Liver (tissue), 8 donors: ENCODE measurements at regions not wholly inside any gene's neighbourhood (a gene's known extent, or its start where the extent isn't known, plus 50 kb on each side); places are given as distances from the start of the nearest gene placed in this dataset.

Experiments
- DNase-seq: peaks from one replicate; pipeline ENCODE4 v3.0.0-alpha.2; 2017; ENCODE audit warnings: low spot score
- H3K27ac ChIP-seq, 2 donors: one replicate each; pipeline ENCODE4 v1.7.0; 2013; ENCODE audit warnings: inconsistent platforms in 2 of 2, low read length in 2 of 2, control low read depth in 1 of 2, low read depth in 1 of 2, mild to moderate bottlenecking in 1 of 2
- H3K27me3 ChIP-seq, 4 donors: one replicate each; pipeline versions ENCODE4 v1.6.1 to v1.7.0; 2013; ENCODE audit warnings: low read length in 3 of 4, inconsistent platforms in 1 of 4, mild to moderate bottlenecking in 1 of 4, moderate library complexity in 1 of 4; ENCODE audit not compliant: control insufficient read depth in 4 of 4, insufficient read depth in 4 of 4
- H3K36me3 ChIP-seq, 4 donors: one replicate each; pipeline versions ENCODE4 v1.6.1 to v1.7.0; 2013; ENCODE audit warnings: low read length in 3 of 4, mild to moderate bottlenecking in 3 of 4, low read depth in 1 of 4, moderate library complexity in 1 of 4; ENCODE audit not compliant: control insufficient read depth in 4 of 4, insufficient read depth in 3 of 4
- H3K4me1 ChIP-seq, 4 donors: one replicate each; pipeline versions ENCODE4 v1.6.1 to v1.7.0; 2013; ENCODE audit warnings: low read length in 3 of 4, mild to moderate bottlenecking in 3 of 4, moderate library complexity in 1 of 4; ENCODE audit not compliant: control insufficient read depth in 4 of 4, insufficient read depth in 4 of 4
- H3K4me3 ChIP-seq, 3 donors: one replicate each; pipeline versions ENCODE4 v1.6.1 to v1.7.0; 2013; ENCODE audit warnings: low read length in 3 of 3, control low read depth in 1 of 3, low read depth in 1 of 3, mild to moderate bottlenecking in 1 of 3
- H3K9ac ChIP-seq, 2 donors: one replicate each; pipeline ENCODE4 v1.7.0; 2013; ENCODE audit warnings: low read length in 2 of 2, mild to moderate bottlenecking in 2 of 2, moderate library complexity in 2 of 2, control low read depth in 1 of 2, low read depth in 1 of 2
- H3K9me3 ChIP-seq, 4 donors: one replicate each; pipeline versions ENCODE4 v1.6.1 to v1.7.0; 2013; ENCODE audit warnings: low read length in 3 of 4; ENCODE audit not compliant: control insufficient read depth in 4 of 4
- FOXA1 ChIP-seq: IDR thresholded peaks from 2 replicates; pipeline ENCODE4 v1.6.1; 2016; ENCODE audit warnings: antibody characterized with exemption
- FOXA2 ChIP-seq: IDR thresholded peaks from 2 replicates; pipeline ENCODE4 v1.6.1; 2016; ENCODE audit warnings: antibody characterized with exemption
- GABPA ChIP-seq, 2 donors: IDR thresholded peaks in 1 of 2; conservative IDR thresholded peaks in 1 of 2; 2 replicates each; pipeline ENCODE4 v1.6.1; 2016; ENCODE audit warnings: antibody characterized with exemption in 2 of 2, mild to moderate bottlenecking in 1 of 2, moderate library complexity in 1 of 2
- HNF4A ChIP-seq, 2 donors: conservative IDR thresholded peaks; 2 replicates each; pipeline ENCODE4 v1.6.1; 2016; ENCODE audit warnings: antibody characterized with exemption in 2 of 2, mild to moderate bottlenecking in 2 of 2
- HNF4G ChIP-seq: IDR thresholded peaks from 2 replicates; pipeline ENCODE4 v1.6.1; 2016; ENCODE audit warnings: antibody characterized with exemption
- JUND ChIP-seq, 2 donors: IDR thresholded peaks; 2 replicates each; pipeline ENCODE4 v1.6.1; 2016; ENCODE audit warnings: antibody characterized with exemption in 2 of 2
- NR2F2 ChIP-seq: IDR thresholded peaks from 2 replicates; pipeline ENCODE4 v1.6.1; 2016; ENCODE audit warnings: antibody characterized with exemption
- RAD21 ChIP-seq, 2 donors: IDR thresholded peaks; 2 replicates each; pipeline ENCODE4 v1.6.1; 2016; ENCODE audit warnings: antibody characterized with exemption in 2 of 2, mild to moderate bottlenecking in 2 of 2
- RXRA ChIP-seq, 2 donors: IDR thresholded peaks; 2 replicates each; pipeline ENCODE4 v1.6.1; 2017 to 2018; ENCODE audit warnings: antibody characterized with exemption in 2 of 2, mild to moderate bottlenecking in 1 of 2
- SP1 ChIP-seq: IDR thresholded peaks from 2 replicates; pipeline ENCODE4 v1.6.1; 2018; ENCODE audit warnings: antibody characterized with exemption, mild to moderate bottlenecking
- YY1 ChIP-seq: IDR thresholded peaks from 2 replicates; pipeline ENCODE4 v1.6.1; 2016; ENCODE audit warnings: antibody characterized with exemption, mild to moderate bottlenecking
- WGBS: extraction: QIAGEN DNeasy Blood & Tissue Kit; methylation state at CpG from one replicate; pipeline ENCODE4 v1.1.7; 2013; 5-methylcytosine and 5-hydroxymethylcytosine counted together
- TF ChIP-seq, protein P1 (sequence below): IDR thresholded peaks from 2 replicates; pipeline ENCODE4 v1.6.1; 2016; ENCODE audit warnings: antibody characterized with exemption
- TF ChIP-seq, protein P2 (sequence below): IDR thresholded peaks from 2 replicates; pipeline ENCODE4 v1.6.1; 2016; ENCODE audit warnings: antibody characterized with exemption
- TF ChIP-seq, protein P3 (sequence below): IDR thresholded peaks from 2 replicates; pipeline ENCODE4 v1.6.1; 2016; ENCODE audit warnings: antibody characterized with exemption, mild to moderate bottlenecking
- TF ChIP-seq, protein P4 (sequence below): fragments of 150-350 bp; IDR thresholded peaks from 2 replicates; pipeline ENCODE4 v1.5.1; 2017; ENCODE audit warnings: improper control_type of control experiment, low read depth, low read length; ENCODE audit not compliant: missing input control
- donor health status: healthy.
- donor health status: healthy.
- donor health status: healthy.
- donor health status: healthy.
- donor health status: healthy.

DNA sequence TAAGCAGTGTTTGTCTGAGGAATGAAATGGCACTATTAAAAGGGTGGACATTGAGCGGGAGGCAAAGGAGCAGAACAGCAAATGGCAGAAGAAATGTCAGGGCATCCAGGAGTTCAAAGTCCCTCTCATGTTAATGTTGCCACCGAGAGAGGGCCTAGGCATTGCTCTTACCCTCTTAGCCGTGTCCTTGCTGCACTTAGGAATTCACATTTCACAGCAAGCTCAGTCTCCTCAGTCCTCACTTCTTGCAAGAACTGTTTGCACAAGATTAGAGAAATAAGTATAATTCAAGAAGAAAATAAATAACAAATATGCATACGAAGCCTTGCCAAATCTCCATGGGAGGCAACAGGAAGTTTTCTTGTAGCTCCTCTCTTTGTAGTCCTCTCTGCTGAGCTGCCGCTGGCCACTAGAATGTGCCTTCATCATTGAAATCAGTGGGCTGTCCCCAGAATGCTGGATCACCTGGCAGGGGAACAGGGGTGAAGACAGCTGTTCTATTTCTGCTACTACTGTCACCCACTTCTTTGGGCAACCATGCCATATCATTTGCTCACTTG, 205.8 kb downstream of the ZNF326 start:
- DNase-seq = no peak
- H3K36me3 ChIP-seq = no peaks in the 10 kb centered on the region
- WGBS = 83% methylated on average over 5 of the region's 5 CpGs

DNA sequence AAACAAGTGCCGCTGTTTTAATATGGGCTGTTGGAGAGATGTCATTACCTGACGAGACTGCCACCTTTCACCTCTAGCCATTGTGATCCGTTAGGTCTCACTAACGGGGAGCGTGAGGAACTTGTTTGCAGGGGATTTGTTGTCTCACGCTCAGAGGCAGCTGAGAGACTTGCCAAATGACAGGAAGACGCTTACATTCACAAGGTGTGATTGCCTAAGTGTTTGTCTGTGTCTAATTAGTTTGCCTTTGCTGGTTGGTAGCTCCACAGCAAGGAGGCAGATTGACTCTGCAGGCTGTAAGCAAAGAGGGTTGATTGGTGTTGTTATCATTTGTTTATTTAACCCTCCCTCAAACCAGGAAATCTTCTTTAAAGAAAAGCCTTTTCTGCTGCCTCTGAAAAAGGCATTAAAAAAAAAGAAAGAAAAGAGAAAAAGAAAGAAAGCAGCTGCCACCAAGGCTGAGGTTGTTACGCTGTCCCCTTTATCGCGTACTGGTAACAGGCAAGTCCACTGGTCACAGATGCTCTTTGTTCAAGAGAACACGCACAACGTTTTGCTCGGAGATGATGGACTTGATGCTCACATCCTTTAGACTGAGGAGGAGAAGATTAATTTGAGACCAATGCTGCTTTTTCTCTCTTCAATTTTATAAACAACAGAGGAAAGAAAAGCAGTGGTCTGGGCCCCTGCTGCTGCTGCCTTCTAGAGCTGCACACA, 203.9 kb downstream of the ZNF326 start:
- no peak overlapping the region for H3K9ac ChIP-seq
- TF ChIP-seq GABPA (IDR thresholded peaks at IDR 0.05 in 1 of 2, conservative IDR thresholded peaks at IDR 0.05 in 1 of 2) (no peak), JUND (IDR thresholded peaks at IDR 0.05) (no peak), RAD21 (IDR thresholded peaks at IDR 0.05) (no peak), YY1 (no peak), SP1 (no peak), NR2F2 (no peak), RXRA (IDR thresholded peaks at IDR 0.05) (no peak), HNF4G (no peak), FOXA1 (no peak)
- TF ChIP-seq, protein P1, sequence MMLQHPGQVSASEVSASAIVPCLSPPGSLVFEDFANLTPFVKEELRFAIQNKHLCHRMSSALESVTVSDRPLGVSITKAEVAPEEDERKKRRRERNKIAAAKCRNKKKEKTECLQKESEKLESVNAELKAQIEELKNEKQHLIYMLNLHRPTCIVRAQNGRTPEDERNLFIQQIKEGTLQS = no peak
- TF ChIP-seq, protein P2, sequence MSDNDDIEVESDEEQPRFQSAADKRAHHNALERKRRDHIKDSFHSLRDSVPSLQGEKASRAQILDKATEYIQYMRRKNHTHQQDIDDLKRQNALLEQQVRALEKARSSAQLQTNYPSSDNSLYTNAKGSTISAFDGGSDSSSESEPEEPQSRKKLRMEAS = no peak
- TF ChIP-seq, protein P3, sequence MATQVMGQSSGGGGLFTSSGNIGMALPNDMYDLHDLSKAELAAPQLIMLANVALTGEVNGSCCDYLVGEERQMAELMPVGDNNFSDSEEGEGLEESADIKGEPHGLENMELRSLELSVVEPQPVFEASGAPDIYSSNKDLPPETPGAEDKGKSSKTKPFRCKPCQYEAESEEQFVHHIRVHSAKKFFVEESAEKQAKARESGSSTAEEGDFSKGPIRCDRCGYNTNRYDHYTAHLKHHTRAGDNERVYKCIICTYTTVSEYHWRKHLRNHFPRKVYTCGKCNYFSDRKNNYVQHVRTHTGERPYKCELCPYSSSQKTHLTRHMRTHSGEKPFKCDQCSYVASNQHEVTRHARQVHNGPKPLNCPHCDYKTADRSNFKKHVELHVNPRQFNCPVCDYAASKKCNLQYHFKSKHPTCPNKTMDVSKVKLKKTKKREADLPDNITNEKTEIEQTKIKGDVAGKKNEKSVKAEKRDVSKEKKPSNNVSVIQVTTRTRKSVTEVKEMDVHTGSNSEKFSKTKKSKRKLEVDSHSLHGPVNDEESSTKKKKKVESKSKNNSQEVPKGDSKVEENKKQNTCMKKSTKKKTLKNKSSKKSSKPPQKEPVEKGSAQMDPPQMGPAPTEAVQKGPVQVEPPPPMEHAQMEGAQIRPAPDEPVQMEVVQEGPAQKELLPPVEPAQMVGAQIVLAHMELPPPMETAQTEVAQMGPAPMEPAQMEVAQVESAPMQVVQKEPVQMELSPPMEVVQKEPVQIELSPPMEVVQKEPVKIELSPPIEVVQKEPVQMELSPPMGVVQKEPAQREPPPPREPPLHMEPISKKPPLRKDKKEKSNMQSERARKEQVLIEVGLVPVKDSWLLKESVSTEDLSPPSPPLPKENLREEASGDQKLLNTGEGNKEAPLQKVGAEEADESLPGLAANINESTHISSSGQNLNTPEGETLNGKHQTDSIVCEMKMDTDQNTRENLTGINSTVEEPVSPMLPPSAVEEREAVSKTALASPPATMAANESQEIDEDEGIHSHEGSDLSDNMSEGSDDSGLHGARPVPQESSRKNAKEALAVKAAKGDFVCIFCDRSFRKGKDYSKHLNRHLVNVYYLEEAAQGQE = no peak
- DNase-seq = no peak

More for the DNA sequence above, 205.8 kb downstream of the ZNF326 start:
- Histone ChIP-seq H3K9me3 (no peaks in the 10 kb centered on the region), H3K4me3 (no peak overlapping the region), H3K4me1 (no peaks in the 10 kb centered on the region), H3K9ac (no peak overlapping the region), H3K27ac (no peak overlapping the region), H3K27me3 (no peaks in the 10 kb centered on the region)
- TF ChIP-seq SP1 (no peak), YY1 (no peak), HNF4G (no peak), FOXA2 (no peak), HNF4A (conservative IDR thresholded peaks at IDR 0.05) (no peak)
- TF ChIP-seq, protein P4, sequence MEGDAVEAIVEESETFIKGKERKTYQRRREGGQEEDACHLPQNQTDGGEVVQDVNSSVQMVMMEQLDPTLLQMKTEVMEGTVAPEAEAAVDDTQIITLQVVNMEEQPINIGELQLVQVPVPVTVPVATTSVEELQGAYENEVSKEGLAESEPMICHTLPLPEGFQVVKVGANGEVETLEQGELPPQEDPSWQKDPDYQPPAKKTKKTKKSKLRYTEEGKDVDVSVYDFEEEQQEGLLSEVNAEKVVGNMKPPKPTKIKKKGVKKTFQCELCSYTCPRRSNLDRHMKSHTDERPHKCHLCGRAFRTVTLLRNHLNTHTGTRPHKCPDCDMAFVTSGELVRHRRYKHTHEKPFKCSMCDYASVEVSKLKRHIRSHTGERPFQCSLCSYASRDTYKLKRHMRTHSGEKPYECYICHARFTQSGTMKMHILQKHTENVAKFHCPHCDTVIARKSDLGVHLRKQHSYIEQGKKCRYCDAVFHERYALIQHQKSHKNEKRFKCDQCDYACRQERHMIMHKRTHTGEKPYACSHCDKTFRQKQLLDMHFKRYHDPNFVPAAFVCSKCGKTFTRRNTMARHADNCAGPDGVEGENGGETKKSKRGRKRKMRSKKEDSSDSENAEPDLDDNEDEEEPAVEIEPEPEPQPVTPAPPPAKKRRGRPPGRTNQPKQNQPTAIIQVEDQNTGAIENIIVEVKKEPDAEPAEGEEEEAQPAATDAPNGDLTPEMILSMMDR = no peak
- TF ChIP-seq, protein P1 = no peak
- TF ChIP-seq, protein P2 = no peak

More for the DNA sequence above, 203.9 kb downstream of the ZNF326 start:
- WGBS = 46% methylated on average over 13 of the region's 13 CpGs
- H3K27me3 ChIP-seq = no peaks in the 10 kb centered on the region
- H3K36me3 ChIP-seq = no peaks in the 10 kb centered on the region
- H3K9me3 ChIP-seq = no peaks in the 10 kb centered on the region
- H3K4me1 ChIP-seq = no peaks in the 10 kb centered on the region
- no peak overlapping the region for H3K4me3 ChIP-seq
- H3K27ac ChIP-seq = no peak overlapping the region
